ENCODE measurements at regions not wholly inside any gene's neighbourhood (a gene's known extent, or its start where the extent isn't known, plus 50 kb on each side); places are given as distances from the start of the nearest gene placed in this dataset.

- Histone ChIP-seq H3K4me2 (ENCODE audit: low read depth, low read length) (no peak overlapping the region), H3K9me3 (ENCODE audit: low read length) (no peaks in the 10 kb centered on the region), H3K27ac (ENCODE audit: extremely low read length, insufficient read depth, low read length) (no peak overlapping the region), H3K27me3 (ENCODE audit: control insufficient read depth in 1 of 2, insufficient read depth in 2 of 2, low read length in 2 of 2) (no peaks in the 10 kb centered on the region), H4K20me1 (ENCODE audit: insufficient read depth, low read length) (no peaks in the 10 kb centered on the region), H2AFZ (ENCODE audit: low read length) (no peak overlapping the region), H3K4me1 (ENCODE audit: insufficient read depth, low read length) (no peaks in the 10 kb centered on the region), H3K79me2 (ENCODE audit: insufficient read depth, low read length) (no peaks in the 10 kb centered on the region), H3K4me3 (replicated peaks in 1 of 3; ENCODE audit: insufficient read depth in 1 of 3, low read depth in 2 of 3, low read length in 3 of 3) (no peak overlapping the region), H3K36me3 (replicated peaks in 1 of 2; ENCODE audit: control insufficient read depth in 1 of 2, insufficient read depth in 2 of 2, low read length in 2 of 2) (no peaks in the 10 kb centered on the region), H3K9ac (ENCODE audit: insufficient read depth, low read depth, low read length) (no peak overlapping the region)
- in situ Hi-C loops (cut with HindIII; ENCODE audit: extremely low pct_ligation_motif_present, low pct_unique_long_range_greater_than_20kb): no loop called here
- ChIA-PET POLR2A (no interaction called here), CTCF (ENCODE audit: low intra/inter-chr PET ratio, low total read pairs) (no interaction called here)
- 0% methylated on average over 2 of the region's 2 CpGs for WGBS (ENCODE audit: low lambda C conversion rate)
- FAIRE-seq: no peak
- no peak for ATAC-seq
- BruUV-seq (replicated peaks): no TSS peak
- intact Hi-C loops (cut with micrococcal nuclease; ENCODE audit: unreplicated experiment): no loop called here
- TF ChIP-seq MAZ (IDR thresholded peaks at IDR 0.05; ENCODE audit: borderline replicate concordance, low read depth, low read length) (no peak), MAZ (CRISPR knock-in tag; IDR thresholded peaks at IDR 0.05; ENCODE audit: low read depth) (no peak), U2AF2 (IDR thresholded peaks at IDR 0.05; ENCODE audit: low read depth, low read length) (no peak), ZNF124 (CRISPR knock-in tag; IDR thresholded peaks at IDR 0.05) (no peak), KDM5B (CRISPR knock-in tag; IDR thresholded peaks at IDR 0.05; ENCODE audit: borderline replicate concordance) (no peak)
- DNase-seq (ENCODE audit: low spot score): no peak
Measured at GRCh38 chr7:106476751-106477150, 184.2 kb downstream of the CCDC71L start.

- ChIA-PET CTCF (ENCODE audit: low intra/inter-chr PET ratio, low total read pairs) (no interaction called here), POLR2A (no interaction called here)
- Histone ChIP-seq H3K9me3 (ENCODE audit: low read length) (no peaks in the 10 kb centered on the region), H3K4me1 (ENCODE audit: insufficient read depth, low read length) (no peaks in the 10 kb centered on the region), H3K4me2 (ENCODE audit: low read depth, low read length) (no peak overlapping the region), H3K27me3 (ENCODE audit: control insufficient read depth in 1 of 2, insufficient read depth in 2 of 2, low read length in 2 of 2) (no peaks in the 10 kb centered on the region), H3K36me3 (replicated peaks in 1 of 2; ENCODE audit: control insufficient read depth in 1 of 2, insufficient read depth in 2 of 2, low read length in 2 of 2) (no peaks in the 10 kb centered on the region), H3K27ac (ENCODE audit: extremely low read length, insufficient read depth, low read length) (no peak overlapping the region), H3K9ac (ENCODE audit: insufficient read depth, low read depth, low read length) (no peak overlapping the region), H3K4me3 (replicated peaks in 1 of 3; ENCODE audit: insufficient read depth in 1 of 3, low read depth in 2 of 3, low read length in 3 of 3) (no peak overlapping the region), H2AFZ (ENCODE audit: low read length) (no peak overlapping the region), H4K20me1 (ENCODE audit: insufficient read depth, low read length) (no peaks in the 10 kb centered on the region), H3K79me2 (ENCODE audit: insufficient read depth, low read length) (no peaks in the 10 kb centered on the region)
- intact Hi-C loops (cut with micrococcal nuclease; ENCODE audit: unreplicated experiment) (no loop called here), in situ Hi-C loops (cut with HindIII; ENCODE audit: extremely low pct_ligation_motif_present, low pct_unique_long_range_greater_than_20kb) (no loop called here)
- ATAC-seq (no peak), FAIRE-seq (no peak), DNase-seq (ENCODE audit: low spot score) (no peak)
- no TSS peak for BruUV-seq (replicated peaks)
- 7% methylated on average over 3 of the region's 3 CpGs for WGBS (ENCODE audit: low lambda C conversion rate)
- TF ChIP-seq ZKSCAN1 (IDR thresholded peaks at IDR 0.05; ENCODE audit: low read length) (no peak), FOXO1 (CRISPR knock-in tag; IDR thresholded peaks at IDR 0.05) (no peak), ZNF430 (CRISPR knock-in tag; IDR thresholded peaks at IDR 0.05) (no peak), SPEN (CRISPR knock-in tag; IDR thresholded peaks at IDR 0.05; ENCODE audit: low read depth) (no peak), ZNF44 (CRISPR knock-in tag; IDR thresholded peaks at IDR 0.05) (no peak), KLF6 (CRISPR knock-in tag; IDR thresholded peaks at IDR 0.05) (no peak), DR1 (CRISPR knock-in tag; IDR thresholded peaks at IDR 0.05) (no peak), ZNF704 (CRISPR knock-in tag; IDR thresholded peaks at IDR 0.05; ENCODE audit: borderline replicate concordance) (no peak), NFE2L2 (IDR thresholded peaks at IDR 0.05; ENCODE audit: low read length) (no peak), NR2F6 (IDR thresholded peaks at IDR 0.05) (no peak), NR2F6 (CRISPR knock-in tag; IDR thresholded peaks at IDR 0.05) (no peak), ZNF317 (CRISPR knock-in tag; IDR thresholded peaks at IDR 0.05) (no peak), GATAD1 (CRISPR knock-in tag; IDR thresholded peaks at IDR 0.05) (no peak), ZNF883 (CRISPR knock-in tag; IDR thresholded peaks at IDR 0.05; ENCODE audit: not compliant biosample characterization) (no peak), ZNF83 (CRISPR knock-in tag; IDR thresholded peaks at IDR 0.05; ENCODE audit: borderline replicate concordance) (no peak), FOXP1 (IDR thresholded peaks at IDR 0.05) (no peak), FOXP1 (CRISPR knock-in tag; IDR thresholded peaks at IDR 0.05) (no peak), ZNF776 (CRISPR knock-in tag; IDR thresholded peaks at IDR 0.05) (no peak)
Measured at GRCh38 chr7:106472741-106473140, 188.0 kb upstream of the NAMPT start.

Data from HepG2 (cell line).